GM21786 (cell line): ENCODE measurements at regions not wholly inside any gene's neighbourhood (a gene's known extent, or its start where the extent isn't known, plus 50 kb on each side); places are given as distances from the start of the nearest gene placed in this dataset.

Source experiments
- ATAC-seq: cut with Tn5 transposase; IDR thresholded peaks from one replicate; pipeline ENCODE4 v1.9.1; 2021; ENCODE audit not compliant: unreplicated experiment

GRCh38 chr17:74098136-74099024, 105.1 kb upstream of the RPL38 start:
- ATAC-seq: no peak

- ATAC-seq: no peak
These were observed 103.8 kb upstream of the RPL38 start for GRCh38 chr17:74099442-74100340.

GRCh38 chr17:74104921-74105320, 98.6 kb upstream of the RPL38 start:
- ATAC-seq: no peak

- no peak for ATAC-seq
These were observed 96.4 kb upstream of the RPL38 start for GRCh38 chr17:74107107-74107506.

- no peak for ATAC-seq
These were observed 95.3 kb upstream of the RPL38 start for GRCh38 chr17:74108126-74108705.

- ATAC-seq: no peak
These were observed 93.0 kb upstream of the RPL38 start for GRCh38 chr17:74110467-74110866.

GRCh38 chr17:74113326-74113725, 90.2 kb upstream of the RPL38 start:
- ATAC-seq: no peak

GRCh38 chr17:74113952-74114351, 89.5 kb upstream of the RPL38 start:
- no peak for ATAC-seq

GRCh38 chr17:74114881-74115470, 88.5 kb upstream of the RPL38 start:
- ATAC-seq: no peak

GRCh38 chr17:74115586-74115985, 87.9 kb upstream of the RPL38 start:
- no peak for ATAC-seq

GRCh38 chr17:74116087-74116717, 87.3 kb upstream of the RPL38 start:
- no peak for ATAC-seq

- ATAC-seq: no peak
These were observed 86.3 kb upstream of the RPL38 start for GRCh38 chr17:74117087-74117698.

- no peak for ATAC-seq
These were observed 85.5 kb upstream of the RPL38 start for GRCh38 chr17:74117999-74118421.

- no peak for ATAC-seq
These were observed 85.0 kb upstream of the RPL38 start for GRCh38 chr17:74118504-74118903.

GRCh38 chr17:74119049-74119580, 84.4 kb upstream of the RPL38 start:
- ATAC-seq: no peak

- no peak for ATAC-seq
These were observed 83.5 kb upstream of the RPL38 start for GRCh38 chr17:74119965-74120364.

- ATAC-seq: no peak
These were observed 80.1 kb upstream of the RPL38 start for GRCh38 chr17:74123350-74123749.

GRCh38 chr17:74123866-74124444, 79.5 kb upstream of the RPL38 start:
- ATAC-seq: no peak

- ATAC-seq: no peak
These were observed 78.3 kb upstream of the RPL38 start for GRCh38 chr17:74125156-74125555.
